GM12864 (cell line): ENCODE measurements at regions not wholly inside any gene's neighbourhood (a gene's known extent, or its start where the extent isn't known, plus 50 kb on each side); places are given as distances from the start of the nearest gene placed in this dataset.

Source experiments
- DNase-seq: peaks from one replicate; pipeline ENCODE4 v3.0.0-alpha.2; 2011; ENCODE audit warnings: low read depth
- H3K4me3 ChIP-seq: 2 replicates; pipeline ENCODE4 v1.5.1; 2011; ENCODE audit warnings: mild to moderate bottlenecking, low read depth, low read length, control low read depth
- TF ChIP-seq, protein P1 (sequence below): IDR thresholded peaks from 2 replicates; pipeline ENCODE4 v1.5.1; 2011; ENCODE audit warnings: low read depth, mild to moderate bottlenecking, moderate library complexity, low read length, control low read depth, inconsistent platforms; ENCODE audit errors: missing control alignments

DNA sequence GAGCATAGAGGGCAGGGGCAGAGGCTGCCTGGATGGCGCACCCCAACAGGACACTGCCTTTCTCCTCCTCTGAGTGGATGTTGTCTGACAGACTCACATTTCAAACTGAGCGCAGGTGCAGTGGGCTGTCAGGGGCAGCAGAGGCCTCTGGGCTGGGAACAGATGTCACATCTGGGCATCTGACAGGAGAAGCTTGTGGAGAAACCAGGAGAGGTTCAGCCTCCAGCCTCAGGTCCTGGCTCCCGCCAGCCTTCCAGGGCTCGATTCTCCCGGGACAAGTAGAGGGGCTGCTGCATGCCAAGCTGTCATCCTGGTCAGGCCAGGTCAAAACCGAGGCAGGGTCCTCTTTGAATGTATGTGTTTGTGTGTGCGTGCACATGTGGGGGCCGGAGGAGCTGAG lies 67.7 kb upstream of the SDK2 start:
- DNase-seq: no peak
- H3K4me3 ChIP-seq: no peak overlapping the region
- TF ChIP-seq, protein P1, sequence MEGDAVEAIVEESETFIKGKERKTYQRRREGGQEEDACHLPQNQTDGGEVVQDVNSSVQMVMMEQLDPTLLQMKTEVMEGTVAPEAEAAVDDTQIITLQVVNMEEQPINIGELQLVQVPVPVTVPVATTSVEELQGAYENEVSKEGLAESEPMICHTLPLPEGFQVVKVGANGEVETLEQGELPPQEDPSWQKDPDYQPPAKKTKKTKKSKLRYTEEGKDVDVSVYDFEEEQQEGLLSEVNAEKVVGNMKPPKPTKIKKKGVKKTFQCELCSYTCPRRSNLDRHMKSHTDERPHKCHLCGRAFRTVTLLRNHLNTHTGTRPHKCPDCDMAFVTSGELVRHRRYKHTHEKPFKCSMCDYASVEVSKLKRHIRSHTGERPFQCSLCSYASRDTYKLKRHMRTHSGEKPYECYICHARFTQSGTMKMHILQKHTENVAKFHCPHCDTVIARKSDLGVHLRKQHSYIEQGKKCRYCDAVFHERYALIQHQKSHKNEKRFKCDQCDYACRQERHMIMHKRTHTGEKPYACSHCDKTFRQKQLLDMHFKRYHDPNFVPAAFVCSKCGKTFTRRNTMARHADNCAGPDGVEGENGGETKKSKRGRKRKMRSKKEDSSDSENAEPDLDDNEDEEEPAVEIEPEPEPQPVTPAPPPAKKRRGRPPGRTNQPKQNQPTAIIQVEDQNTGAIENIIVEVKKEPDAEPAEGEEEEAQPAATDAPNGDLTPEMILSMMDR: no peak

DNA sequence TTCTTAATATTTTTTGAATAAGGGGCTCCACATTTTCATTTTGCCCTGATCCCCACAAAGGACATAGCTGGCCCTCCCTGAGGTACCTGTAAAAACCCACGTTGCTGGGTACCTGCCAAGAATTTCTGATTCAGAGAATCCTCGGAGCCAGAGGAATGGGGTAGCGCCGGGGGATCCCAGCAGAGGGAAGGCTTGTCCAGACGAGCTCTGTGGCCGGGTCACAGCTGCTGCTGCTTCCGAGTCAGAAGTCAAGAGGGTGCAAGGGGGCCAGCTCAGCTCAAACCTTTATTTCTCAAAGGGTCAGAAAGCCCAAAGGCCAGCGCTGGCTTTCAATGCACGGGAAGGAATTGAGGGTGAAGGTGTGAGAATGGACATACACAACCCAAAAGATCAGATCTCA lies 68.9 kb upstream of the SDK2 start:
- DNase-seq: no peak
- no peak overlapping the region for H3K4me3 ChIP-seq
- TF ChIP-seq, protein P1: no peak

DNA sequence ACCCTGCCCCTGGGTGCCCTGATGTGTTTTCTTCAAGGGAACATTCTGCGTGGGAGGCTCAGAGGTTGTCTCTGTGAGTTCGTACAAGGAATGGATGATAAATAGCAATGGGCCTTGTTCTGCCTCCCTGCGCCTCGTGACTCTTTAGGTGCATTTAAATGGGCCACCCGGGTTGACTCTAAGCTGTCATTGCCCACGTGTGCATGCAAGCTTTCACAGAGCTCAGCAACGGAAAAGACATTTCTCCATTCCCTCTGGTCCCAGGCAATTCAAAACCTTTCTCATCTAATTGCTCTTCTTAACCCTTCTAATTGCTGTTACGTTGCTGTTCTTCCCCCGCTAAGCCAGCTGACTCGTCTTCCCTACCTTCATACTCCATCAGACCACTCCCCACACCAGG lies 71.5 kb upstream of the SDK2 start:
- no peak for DNase-seq
- no peak overlapping the region for H3K4me3 ChIP-seq
- TF ChIP-seq, protein P1: no peak

DNA sequence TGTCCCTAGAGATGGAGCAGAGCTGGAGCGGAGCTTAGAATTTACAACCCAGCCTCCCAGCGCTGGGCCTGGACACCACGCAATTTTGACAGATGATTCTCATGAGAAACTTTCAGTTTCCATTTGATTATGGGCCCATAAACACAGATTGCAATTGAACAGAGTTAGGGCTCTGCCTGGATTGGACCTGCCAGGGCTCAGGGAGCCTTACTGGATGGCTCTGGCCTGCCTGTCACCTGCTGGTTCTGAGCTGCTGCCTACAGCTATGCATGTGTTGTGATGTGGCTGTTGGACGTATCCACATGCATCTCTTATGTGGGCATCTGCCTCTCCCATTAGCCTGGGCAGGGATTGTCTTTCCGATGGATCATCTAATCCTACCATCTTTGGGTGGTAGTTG lies 73.4 kb upstream of the SDK2 start:
- TF ChIP-seq, protein P1: no peak
- DNase-seq: no peak
- no peak overlapping the region for H3K4me3 ChIP-seq

DNA sequence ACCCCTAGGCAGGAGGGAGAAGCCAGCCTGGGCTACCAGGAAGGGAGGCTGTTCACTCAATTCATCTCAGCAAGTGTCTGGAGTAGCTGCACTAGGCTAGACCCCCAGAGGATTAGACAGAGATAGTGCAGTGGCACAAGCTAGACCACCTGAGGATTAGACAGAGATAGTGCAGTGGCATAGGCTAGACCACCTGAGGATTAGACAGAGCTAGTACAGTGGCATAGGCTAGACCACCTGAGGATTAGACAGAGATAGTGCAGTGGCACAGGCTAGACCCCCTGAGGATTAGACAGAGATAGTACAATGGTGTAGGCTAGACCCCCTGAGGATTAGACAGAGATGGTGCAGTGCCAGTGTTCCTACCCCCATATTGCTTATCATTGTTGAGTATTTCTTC lies 74.1 kb upstream of the SDK2 start:
- no peak for DNase-seq
- H3K4me3 ChIP-seq: no peak overlapping the region
- TF ChIP-seq, protein P1: no peak

DNA sequence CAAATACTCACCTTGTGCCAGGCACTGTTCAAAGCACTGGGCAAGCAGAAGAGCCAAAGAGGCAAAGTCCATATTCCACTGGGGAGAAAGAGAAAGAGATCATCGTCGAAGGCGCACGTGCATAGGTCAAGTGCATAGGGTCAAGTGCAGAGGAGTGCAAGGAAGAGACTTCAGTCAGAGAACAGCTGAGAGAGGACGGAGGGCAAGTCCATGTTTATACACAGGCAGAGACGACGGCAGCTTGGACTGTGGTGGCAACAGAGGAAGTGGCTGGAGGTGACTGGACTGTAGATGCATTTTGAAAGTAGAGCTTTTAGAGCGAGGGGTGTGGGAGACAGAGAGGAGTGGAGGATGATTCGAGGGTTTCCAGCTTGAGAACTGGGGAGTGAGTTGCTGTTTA lies 74.7 kb upstream of the SDK2 start:
- no peak overlapping the region for H3K4me3 ChIP-seq
- TF ChIP-seq, protein P1: no peak
- no peak for DNase-seq

DNA sequence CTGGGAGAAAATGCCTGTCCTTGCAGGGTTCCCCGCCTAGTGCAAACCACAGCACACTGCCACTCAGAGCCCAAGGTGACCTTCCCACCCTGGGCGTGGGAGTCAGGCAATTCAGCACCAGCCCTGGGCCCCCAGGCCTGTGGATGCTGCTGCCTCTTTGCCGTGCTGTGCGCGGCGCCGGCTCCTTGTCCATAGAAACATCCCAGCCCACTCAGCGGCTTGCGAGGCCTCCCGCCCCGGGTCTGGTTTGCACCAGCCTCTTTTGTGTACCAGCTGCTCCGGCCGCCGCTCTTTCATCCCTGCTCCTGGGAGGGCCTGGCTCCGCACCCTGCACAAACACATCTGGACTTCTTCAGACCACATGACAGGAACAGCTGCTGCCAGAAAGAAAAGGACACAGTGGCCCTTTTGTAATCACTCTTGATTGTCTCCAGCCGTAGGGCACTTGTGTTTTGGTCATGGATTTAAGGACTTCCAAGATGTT lies 75.4 kb upstream of the SDK2 start:
- DNase-seq: no peak

More for the DNA sequence above, 75.4 kb upstream of the SDK2 start:
- H3K4me3 ChIP-seq: no peak overlapping the region
- TF ChIP-seq, protein P1: no peak
